CD4-positive, CD25-positive, alpha-beta regulatory T cell (primary cell): ENCODE measurements at regions not wholly inside any gene's neighbourhood (a gene's known extent, or its start where the extent isn't known, plus 50 kb on each side); places are given as distances from the start of the nearest gene placed in this dataset.
A peak's percentile ranks its signal among the peaks of the same experiment; 100 is the strongest.

Experiments used
- ATAC-seq, 2 donors: fragments of 150-1000 bp; cut with Tn5 transposase; one replicate each; pipeline ENCODE4 v1.10.0; 2021; ENCODE audit warnings: low read depth in 2 of 2, moderate number of reproducible peaks in 2 of 2, moderate library complexity in 1 of 2
- DNase-seq, 3 donors: peaks; one replicate each; pipeline versions ENCODE4 v3.0.0 to v3.0.0-alpha.2; 2012 to 2022; ENCODE audit warnings: mixed read lengths in 1 of 3
- H3K27ac ChIP-seq: one replicate; pipeline ENCODE4 v1.7.0; 2013; ENCODE audit warnings: mild to moderate bottlenecking, low read length; ENCODE audit not compliant: insufficient read depth, poor library complexity, severe bottlenecking
- H3K27me3 ChIP-seq: one replicate; pipeline ENCODE4 v1.7.0; 2013; ENCODE audit warnings: low read length; ENCODE audit not compliant: control insufficient read depth, insufficient read depth
- H3K36me3 ChIP-seq: one replicate; pipeline ENCODE4 v1.7.0; 2013; ENCODE audit warnings: mild to moderate bottlenecking, low read length, moderate library complexity; ENCODE audit not compliant: control insufficient read depth, insufficient read depth
- H3K4me1 ChIP-seq: 2 replicates; pipeline ENCODE4 v1.7.0; 2013; ENCODE audit warnings: mild to moderate bottlenecking, low read length; ENCODE audit not compliant: insufficient read depth, control insufficient read depth, poor library complexity, severe bottlenecking
- H3K4me3 ChIP-seq: one replicate; pipeline ENCODE4 v1.7.0; 2013; ENCODE audit warnings: low read depth, mild to moderate bottlenecking, low read length, moderate library complexity
- H3K9me3 ChIP-seq, 2 experiments: 1 replicate in 1 of 2; 2 replicates in 1 of 2; pipeline ENCODE4 v1.7.0; 2013; ENCODE audit warnings: low read length in 2 of 2, mild to moderate bottlenecking in 1 of 2, moderate library complexity in 1 of 2; ENCODE audit not compliant: control insufficient read depth in 2 of 2
- H3K27ac Mint-ChIP-seq, 3 donors: one replicate each; pipeline ENCODE4 v1.8.0; 2020 to 2022; ENCODE audit warnings: mild to moderate bottlenecking in 3 of 3, mixed read lengths in 3 of 3, moderate library complexity in 2 of 3
- H3K27me3 Mint-ChIP-seq: one replicate; pipeline ENCODE4 v1.8.0; 2022; ENCODE audit warnings: mild to moderate bottlenecking, mixed read lengths
- H3K36me3 Mint-ChIP-seq: one replicate; pipeline ENCODE4 v1.8.0; 2020; ENCODE audit warnings: mixed read lengths
- H3K4me1 Mint-ChIP-seq, 4 donors: one replicate each; pipeline ENCODE4 v1.8.0; 2020 to 2022; ENCODE audit warnings: mixed read lengths in 4 of 4, mild to moderate bottlenecking in 1 of 4
- H3K4me3 Mint-ChIP-seq, 4 donors: one replicate each; pipeline ENCODE4 v1.8.0; 2020 to 2022; ENCODE audit warnings: mild to moderate bottlenecking in 4 of 4, mixed read lengths in 4 of 4, moderate library complexity in 3 of 4
- H3K9me3 Mint-ChIP-seq, 7 donors: one replicate each; pipeline ENCODE4 v1.8.0; 2020 to 2022; ENCODE audit warnings: mixed read lengths in 7 of 7, mild to moderate bottlenecking in 3 of 7, moderate library complexity in 2 of 7

GRCh38 chr6:108785653-108786052 is 62.6 kb upstream of the ARMC2 start:
- H3K4me1 ChIP-seq = peaks cover 7% of the 10 kb centered on the region
- ATAC-seq (no peak), DNase-seq (no peak)
- H3K4me3 Mint-ChIP-seq = no peak overlapping the region
- peaks cover 0 to 4% of the 10 kb centered on the region in 2 experiments for H3K9me3 ChIP-seq
- H3K27ac Mint-ChIP-seq = no peak overlapping the region
- H3K27me3 ChIP-seq = peaks cover 4% of the 10 kb centered on the region
- no peak overlapping the region for H3K4me3 ChIP-seq
- H3K27me3 Mint-ChIP-seq = peaks cover 22% of the 10 kb centered on the region
- H3K27ac ChIP-seq = no peak overlapping the region
- peaks cover 0 to 5% (median 2%) of the 10 kb centered on the region in 7 donors for H3K9me3 Mint-ChIP-seq
- H3K36me3 Mint-ChIP-seq = no peaks in the 10 kb centered on the region
- H3K36me3 ChIP-seq = no peaks in the 10 kb centered on the region
- H3K4me1 Mint-ChIP-seq = peaks cover 0 to 13% (median 10%) of the 10 kb centered on the region in 4 donors

- H3K9me3 Mint-ChIP-seq = peaks cover 0 to 5% (median 2%) of the 10 kb centered on the region in 7 donors
- no peak overlapping the region for H3K4me3 ChIP-seq
- H3K27ac Mint-ChIP-seq = no peak overlapping the region
- ATAC-seq = no peak
- peaks cover 23% of the 10 kb centered on the region for H3K27me3 Mint-ChIP-seq
- no peak overlapping the region for H3K27ac ChIP-seq
- H3K27me3 ChIP-seq = peaks cover 2% of the 10 kb centered on the region
- H3K9me3 ChIP-seq = peaks cover 0 to 4% of the 10 kb centered on the region in 2 experiments
- no peak for DNase-seq
- no peak overlapping the region for H3K4me3 Mint-ChIP-seq
- H3K36me3 ChIP-seq = no peaks in the 10 kb centered on the region
- H3K4me1 Mint-ChIP-seq = no peaks in the 10 kb centered on the region
- H3K36me3 Mint-ChIP-seq = no peaks in the 10 kb centered on the region
- no peaks in the 10 kb centered on the region for H3K4me1 ChIP-seq
These were observed 59.8 kb upstream of the ARMC2 start for GRCh38 chr6:108788416-108788815.

GRCh38 chr6:108789475-108789874 is 58.7 kb upstream of the ARMC2 start:
- Histone ChIP-seq H3K9me3 (peaks cover 0 to 4% of the 10 kb centered on the region in 2 experiments), H3K4me3 (no peak overlapping the region), H3K36me3 (no peaks in the 10 kb centered on the region), H3K4me1 (no peaks in the 10 kb centered on the region), H3K27ac (no peak overlapping the region), H3K27me3 (peaks cover 2% of the 10 kb centered on the region)
- peaks cover 23% of the 10 kb centered on the region for H3K27me3 Mint-ChIP-seq
- H3K9me3 Mint-ChIP-seq = peaks cover 0 to 5% (median 2%) of the 10 kb centered on the region in 7 donors
- H3K4me3 Mint-ChIP-seq = no peak overlapping the region
- H3K4me1 Mint-ChIP-seq = no peaks in the 10 kb centered on the region
- peak overlapping the region in 1 of 3 donors; percentile 2 for H3K27ac Mint-ChIP-seq
- no peak for ATAC-seq
- no peak for DNase-seq
- no peaks in the 10 kb centered on the region for H3K36me3 Mint-ChIP-seq

- Mint-ChIP-seq H3K4me3 (no peak overlapping the region), H3K4me1 (no peaks in the 10 kb centered on the region), H3K27ac (no peak overlapping the region), H3K9me3 (peaks cover 0 to 5% (median 2%) of the 10 kb centered on the region in 7 donors), H3K36me3 (no peaks in the 10 kb centered on the region), H3K27me3 (peaks cover 18% of the 10 kb centered on the region)
- ATAC-seq = no peak
- peaks cover 0 to 4% of the 10 kb centered on the region in 2 experiments for H3K9me3 ChIP-seq
- DNase-seq = no peak
- H3K36me3 ChIP-seq = no peaks in the 10 kb centered on the region
- peaks cover 2% of the 10 kb centered on the region for H3K27me3 ChIP-seq
- H3K27ac ChIP-seq = no peak overlapping the region
- H3K4me1 ChIP-seq = no peaks in the 10 kb centered on the region
- no peak overlapping the region for H3K4me3 ChIP-seq
These were observed 56.5 kb upstream of the ARMC2 start for GRCh38 chr6:108791700-108792099.

- Mint-ChIP-seq H3K27me3 (peaks cover 15% of the 10 kb centered on the region), H3K27ac (no peak overlapping the region)
- no peak for DNase-seq
These were observed 54.5 kb upstream of the ARMC2 start for GRCh38 chr6:108793516-108794251.

GRCh38 chr6:108795122-108795521 is 53.1 kb upstream of the ARMC2 start:
- H3K9me3 ChIP-seq = no peaks in the 10 kb centered on the region
- no peak overlapping the region for H3K4me3 ChIP-seq
- DNase-seq = no peak
- ATAC-seq = no peak
- Mint-ChIP-seq H3K4me1 (peaks cover 6 to 21% (median 16%) of the 10 kb centered on the region in 4 donors), H3K4me3 (no peak overlapping the region), H3K27ac (no peak overlapping the region), H3K36me3 (no peaks in the 10 kb centered on the region), H3K27me3 (peaks cover 9% of the 10 kb centered on the region), H3K9me3 (no peaks in the 10 kb centered on the region)
- peaks cover 16% of the 10 kb centered on the region for H3K4me1 ChIP-seq
- no peaks in the 10 kb centered on the region for H3K27me3 ChIP-seq
- H3K27ac ChIP-seq = no peak overlapping the region
- no peaks in the 10 kb centered on the region for H3K36me3 ChIP-seq

More at GRCh38 chr6:108793516-108794251, 54.5 kb upstream of the ARMC2 start:
- Histone ChIP-seq H3K27ac (no peak overlapping the region), H3K4me3 (no peak overlapping the region), H3K27me3 (peaks cover 2% of the 10 kb centered on the region), H3K36me3 (no peaks in the 10 kb centered on the region), H3K9me3 (peaks cover 0 to 2% of the 10 kb centered on the region in 2 experiments), H3K4me1 (peaks cover 9% of the 10 kb centered on the region)
- Mint-ChIP-seq H3K9me3 (peaks cover 0 to 2% (median 0%) of the 10 kb centered on the region in 7 donors), H3K4me1 (peaks cover 4 to 11% (median 10%) of the 10 kb centered on the region in 4 donors), H3K36me3 (no peaks in the 10 kb centered on the region), H3K4me3 (no peak overlapping the region)
- ATAC-seq = no peak

GRCh38 chr6:108795814-108796213 is 52.4 kb upstream of the ARMC2 start:
- Mint-ChIP-seq H3K27ac (no peak overlapping the region), H3K4me1 (peaks cover 6 to 21% (median 16%) of the 10 kb centered on the region in 4 donors), H3K4me3 (no peak overlapping the region), H3K9me3 (no peaks in the 10 kb centered on the region), H3K27me3 (peaks cover 9% of the 10 kb centered on the region), H3K36me3 (no peaks in the 10 kb centered on the region)
- H3K9me3 ChIP-seq = no peaks in the 10 kb centered on the region
- no peak overlapping the region for H3K4me3 ChIP-seq
- DNase-seq (no peak), ATAC-seq (no peak)
- no peaks in the 10 kb centered on the region for H3K27me3 ChIP-seq
- H3K4me1 ChIP-seq = peaks cover 16% of the 10 kb centered on the region
- no peaks in the 10 kb centered on the region for H3K36me3 ChIP-seq
- H3K27ac ChIP-seq = no peak overlapping the region

GRCh38 chr6:108796875-108797274 is 51.3 kb upstream of the ARMC2 start:
- H3K36me3 Mint-ChIP-seq = no peaks in the 10 kb centered on the region
- DNase-seq (no peak), ATAC-seq (no peak)
- H3K27me3 Mint-ChIP-seq = peaks cover 9% of the 10 kb centered on the region
- H3K27ac Mint-ChIP-seq = no peak overlapping the region
- no peak overlapping the region for H3K4me3 Mint-ChIP-seq
- Histone ChIP-seq H3K4me1 (peaks cover 16% of the 10 kb centered on the region), H3K27ac (no peak overlapping the region), H3K36me3 (no peaks in the 10 kb centered on the region), H3K9me3 (no peaks in the 10 kb centered on the region), H3K4me3 (no peak overlapping the region), H3K27me3 (no peaks in the 10 kb centered on the region)
- no peaks in the 10 kb centered on the region for H3K9me3 Mint-ChIP-seq
- peaks cover 6 to 28% (median 20%) of the 10 kb centered on the region in 4 donors for H3K4me1 Mint-ChIP-seq
